HG03175 (cell line): ENCODE measurements at regions not wholly inside any gene's neighbourhood (a gene's known extent, or its start where the extent isn't known, plus 50 kb on each side); places are given as distances from the start of the nearest gene placed in this dataset.
"Not testable (repeated sequence)": the region's sequence is repeated elsewhere in the genome, so short reads cannot be mapped to it uniquely, and the experiment has no call there.

Experiments used
- ATAC-seq: cut with Tn5 transposase; IDR thresholded peaks from one replicate; pipeline ENCODE4 v1.9.1; 2021; ENCODE audit warnings: mild to moderate bottlenecking, moderate library complexity; ENCODE audit not compliant: unreplicated experiment

- no peak for ATAC-seq
Measured at GRCh38 chr10:28387140-28387539, 84.3 kb upstream of the MPP7 start.

- no peak for ATAC-seq
Measured at GRCh38 chr10:28391283-28391682, 88.4 kb upstream of the MPP7 start.

GRCh38 chr10:28393956-28394568, 91.2 kb upstream of the MPP7 start:
- ATAC-seq: peak; percentile 70

- no peak for ATAC-seq
Measured at GRCh38 chr10:28396331-28396730, 93.5 kb upstream of the MPP7 start.

- ATAC-seq: no peak
Measured at GRCh38 chr10:28397229-28397628, 94.4 kb upstream of the MPP7 start.

GRCh38 chr10:28400176-28400575, 97.3 kb upstream of the MPP7 start:
- ATAC-seq: no peak

GRCh38 chr10:28400681-28401080, 97.8 kb upstream of the MPP7 start:
- ATAC-seq: no peak

- ATAC-seq: not testable (repeated sequence)
Measured at GRCh38 chr10:28402611-28403073, 99.8 kb upstream of the MPP7 start.

GRCh38 chr10:28403090-28403489, 100.2 kb upstream of the MPP7 start:
- no peak for ATAC-seq

- no peak for ATAC-seq
Measured at GRCh38 chr10:28408237-28408777, 105.4 kb upstream of the MPP7 start.

- ATAC-seq: no peak
Measured at GRCh38 chr10:28410420-28411135, 107.7 kb upstream of the MPP7 start.

- no peak for ATAC-seq
Measured at GRCh38 chr10:28411136-28411460, 108.2 kb upstream of the MPP7 start.

GRCh38 chr10:28411648-28412047, 108.8 kb upstream of the MPP7 start:
- ATAC-seq: no peak

- no peak for ATAC-seq
Measured at GRCh38 chr10:28418069-28418468, 114.8 kb upstream of the WAC start.

- no peak for ATAC-seq
Measured at GRCh38 chr10:28425422-28425821, 107.5 kb upstream of the WAC start.

- ATAC-seq: no peak
Measured at GRCh38 chr10:28426392-28427159, 106.3 kb upstream of the WAC start.

GRCh38 chr10:28427376-28427775, 105.5 kb upstream of the WAC start:
- no peak for ATAC-seq

- no peak for ATAC-seq
Measured at GRCh38 chr10:28429045-28429444, 103.9 kb upstream of the WAC start.

- ATAC-seq: no peak
Measured at GRCh38 chr10:28429573-28430216, 103.2 kb upstream of the WAC start.

GRCh38 chr10:28431139-28431538, 101.8 kb upstream of the WAC start:
- ATAC-seq: no peak

GRCh38 chr10:28432210-28432676, 100.7 kb upstream of the WAC start:
- ATAC-seq: peak; percentile 73
